Mesendoderm (in vitro differentiated cells): ENCODE measurements at regions not wholly inside any gene's neighbourhood (a gene's known extent, or its start where the extent isn't known, plus 50 kb on each side); places are given as distances from the start of the nearest gene placed in this dataset.
"Not testable (repeated sequence)": the region's sequence is repeated elsewhere in the genome, so short reads cannot be mapped to it uniquely, and the experiment has no call there.

Source experiments
- DNase-seq: peaks from one replicate; pipeline ENCODE4 v3.0.0; 2013
- H2AK5ac ChIP-seq: 2 replicates; pipeline ENCODE4 v1.6.1; 2013; ENCODE audit warnings: low read length, inconsistent platforms
- H2BK120ac ChIP-seq: 2 replicates; pipeline ENCODE4 v1.6.1; 2013; ENCODE audit warnings: low read depth, mild to moderate bottlenecking, low read length, moderate library complexity, mixed read lengths
- H2BK15ac ChIP-seq: replicated peaks from 2 replicates; pipeline ENCODE4 v1.6.1; 2013; ENCODE audit warnings: low read depth, mild to moderate bottlenecking, moderate library complexity
- H2BK5ac ChIP-seq: 2 replicates; pipeline ENCODE4 v1.6.1; 2013; ENCODE audit warnings: low read length, inconsistent platforms
- H3K18ac ChIP-seq: 2 replicates; pipeline ENCODE4 v1.6.1; 2013; ENCODE audit warnings: mild to moderate bottlenecking, low read length, mixed read lengths
- H3K23ac ChIP-seq: one replicate; pipeline ENCODE4 v1.6.1; 2013; ENCODE audit warnings: low read length
- H3K27ac ChIP-seq: 2 replicates; pipeline ENCODE4 v1.5.1; 2013; ENCODE audit warnings: low read depth, mild to moderate bottlenecking, inconsistent platforms, low read length, moderate library complexity
- H3K27me3 ChIP-seq: 2 replicates; pipeline ENCODE4 v1.6.1; 2013; ENCODE audit warnings: low read length, control low read depth, mild to moderate bottlenecking, inconsistent platforms; ENCODE audit not compliant: insufficient read depth, poor library complexity
- H3K36me3 ChIP-seq: 2 replicates; pipeline ENCODE4 v1.6.1; 2013; ENCODE audit warnings: low read length, inconsistent platforms; ENCODE audit not compliant: control insufficient read depth, insufficient read depth
- H3K4ac ChIP-seq: one replicate; pipeline ENCODE4 v1.6.1; 2013; ENCODE audit warnings: low read depth, mild to moderate bottlenecking, low read length, moderate library complexity
- H3K4me1 ChIP-seq: 2 replicates; pipeline ENCODE4 v1.6.1; 2013; ENCODE audit warnings: low read depth, low read length, inconsistent platforms; ENCODE audit not compliant: control insufficient read depth
- H3K4me2 ChIP-seq: 2 replicates; pipeline ENCODE4 v1.6.1; 2013; ENCODE audit warnings: low read length
- H3K4me3 ChIP-seq: 2 replicates; pipeline ENCODE4 v1.5.1; 2013; ENCODE audit warnings: mild to moderate bottlenecking, low read length
- H3K56ac ChIP-seq: one replicate; pipeline ENCODE4 v1.6.1; 2013; ENCODE audit warnings: low read length
- H3K79me1 ChIP-seq: 2 replicates; pipeline ENCODE4 v1.6.1; 2013; ENCODE audit warnings: low read length, inconsistent platforms
- H3K79me2 ChIP-seq: 2 replicates; pipeline ENCODE4 v1.6.1; 2013; ENCODE audit warnings: mild to moderate bottlenecking, low read length; ENCODE audit not compliant: control insufficient read depth, insufficient read depth
- H3K9ac ChIP-seq: 2 replicates; pipeline ENCODE4 v1.6.1; 2013; ENCODE audit warnings: low read length, inconsistent platforms
- H4K5ac ChIP-seq: one replicate; pipeline ENCODE4 v1.6.1; 2013; ENCODE audit warnings: low read length
- H4K8ac ChIP-seq: one replicate; pipeline ENCODE4 v1.6.1; 2013; ENCODE audit warnings: low read depth, mild to moderate bottlenecking, control low read depth, low read length, moderate library complexity
- WGBS: extraction: QIAGEN DNeasy Blood & Tissue Kit; methylation state at CpG from one replicate; pipeline ENCODE4 v1.1.7; 2013; ENCODE audit warnings: low lambda C conversion rate, missing lambda C conversion rate; ENCODE audit not compliant: insufficient coverage; ENCODE audit errors: extremely low coverage; 5-methylcytosine and 5-hydroxymethylcytosine counted together

GRCh38 chr7:39793851-39794250 is 156.2 kb upstream of the CDK13 start:
- no CpG with 5 or more reads among the region's 23 CpGs for WGBS
- not testable (repeated sequence) for H3K36me3 ChIP-seq, H3K79me1 ChIP-seq, H3K56ac ChIP-seq, H2BK120ac ChIP-seq, H2BK15ac ChIP-seq, H3K27ac ChIP-seq, H3K9ac ChIP-seq, H3K4me2 ChIP-seq, H2BK5ac ChIP-seq, H2AK5ac ChIP-seq, H3K4me1 ChIP-seq, H3K18ac ChIP-seq, DNase-seq, H3K79me2 ChIP-seq, H3K23ac ChIP-seq, H4K5ac ChIP-seq, H3K4ac ChIP-seq, H4K8ac ChIP-seq, H3K4me3 ChIP-seq, H3K27me3 ChIP-seq

- DNase-seq, H3K4me1 ChIP-seq, H3K18ac ChIP-seq, H3K27me3 ChIP-seq, H2BK15ac ChIP-seq, H4K8ac ChIP-seq, H3K27ac ChIP-seq, H3K79me2 ChIP-seq, H2BK120ac ChIP-seq, H4K5ac ChIP-seq, H3K79me1 ChIP-seq, H3K4me3 ChIP-seq, H2BK5ac ChIP-seq, H3K4ac ChIP-seq, H3K9ac ChIP-seq, H3K4me2 ChIP-seq, H3K36me3 ChIP-seq, H2AK5ac ChIP-seq, H3K56ac ChIP-seq, H3K23ac ChIP-seq: not testable (repeated sequence)
- no CpG with 5 or more reads among the region's 6 CpGs for WGBS
Observed at GRCh38 chr7:39796947-39797346, 153.1 kb upstream of the CDK13 start.

- not testable (repeated sequence) for H3K18ac ChIP-seq, H3K27me3 ChIP-seq, H3K4me3 ChIP-seq, H2BK15ac ChIP-seq, H3K36me3 ChIP-seq, H3K27ac ChIP-seq, H3K56ac ChIP-seq, H2BK120ac ChIP-seq, H3K4me1 ChIP-seq, H2BK5ac ChIP-seq, H3K23ac ChIP-seq, H3K4me2 ChIP-seq, H3K4ac ChIP-seq, H4K8ac ChIP-seq, H3K9ac ChIP-seq, H2AK5ac ChIP-seq, DNase-seq, H3K79me2 ChIP-seq, H4K5ac ChIP-seq, H3K79me1 ChIP-seq
- no CpG with 5 or more reads among the region's 10 CpGs for WGBS
Observed at GRCh38 chr7:39798077-39798476, 152.0 kb upstream of the CDK13 start.

GRCh38 chr7:39808796-39809481 is 141.1 kb upstream of the CDK13 start:
- no CpG with 5 or more reads among the region's 10 CpGs for WGBS
- no peak overlapping the region for H2AK5ac ChIP-seq
- no peaks in the 10 kb centered on the region for H3K79me2 ChIP-seq
- no peaks in the 10 kb centered on the region for H3K4me1 ChIP-seq
- no peak overlapping the region for H2BK5ac ChIP-seq
- H3K4me3 ChIP-seq: no peak overlapping the region
- no peak overlapping the region for H2BK15ac ChIP-seq
- H3K4me2 ChIP-seq: no peak overlapping the region
- no peak overlapping the region for H4K5ac ChIP-seq
- H4K8ac ChIP-seq: no peak overlapping the region
- no peaks in the 10 kb centered on the region for H3K79me1 ChIP-seq
- no peak overlapping the region for H3K4ac ChIP-seq
- H3K23ac ChIP-seq: no peak overlapping the region
- H3K27me3 ChIP-seq: no peaks in the 10 kb centered on the region
- no peak overlapping the region for H3K56ac ChIP-seq
- H3K18ac ChIP-seq: no peak overlapping the region
- H3K9ac ChIP-seq: no peak overlapping the region
- no peak overlapping the region for H3K27ac ChIP-seq
- no peak overlapping the region for H2BK120ac ChIP-seq
- H3K36me3 ChIP-seq: no peaks in the 10 kb centered on the region
- no peak for DNase-seq

GRCh38 chr7:39810204-39810642 is 139.8 kb upstream of the CDK13 start:
- Histone ChIP-seq H3K23ac (no peak overlapping the region), H3K27ac (no peak overlapping the region), H4K8ac (no peak overlapping the region), H2BK5ac (no peak overlapping the region), H2BK15ac (no peak overlapping the region), H3K4me1 (no peaks in the 10 kb centered on the region), H3K4me2 (no peak overlapping the region), H2AK5ac (no peak overlapping the region), H3K4me3 (no peak overlapping the region), H3K36me3 (no peaks in the 10 kb centered on the region), H3K79me1 (no peaks in the 10 kb centered on the region), H3K4ac (no peak overlapping the region), H3K56ac (no peak overlapping the region), H3K79me2 (no peaks in the 10 kb centered on the region), H3K27me3 (no peaks in the 10 kb centered on the region), H4K5ac (no peak overlapping the region), H2BK120ac (no peak overlapping the region), H3K9ac (no peak overlapping the region), H3K18ac (no peak overlapping the region)
- DNase-seq: peak; percentile 36
- WGBS: no CpG with 5 or more reads among the region's 9 CpGs

- Histone ChIP-seq H3K4ac (no peak overlapping the region), H2BK120ac (no peak overlapping the region), H4K8ac (no peak overlapping the region), H2BK5ac (no peak overlapping the region), H3K79me2 (no peaks in the 10 kb centered on the region), H4K5ac (no peak overlapping the region), H3K27me3 (no peaks in the 10 kb centered on the region), H3K36me3 (no peaks in the 10 kb centered on the region), H3K4me1 (no peaks in the 10 kb centered on the region), H3K23ac (no peak overlapping the region), H3K27ac (no peak overlapping the region), H3K9ac (no peak overlapping the region), H2AK5ac (no peak overlapping the region), H3K56ac (no peak overlapping the region), H3K4me3 (no peak overlapping the region), H3K4me2 (no peak overlapping the region), H2BK15ac (no peak overlapping the region), H3K18ac (no peak overlapping the region), H3K79me1 (no peaks in the 10 kb centered on the region)
- WGBS: no CpG with 5 or more reads among the region's 4 CpGs
- DNase-seq: peak; percentile 13
Observed at GRCh38 chr7:39810710-39811109, 139.3 kb upstream of the CDK13 start.
